Upper lobe of left lung (tissue), 6 donors: ENCODE measurements at regions not wholly inside any gene's neighbourhood (a gene's known extent, or its start where the extent isn't known, plus 50 kb on each side); places are given as distances from the start of the nearest gene placed in this dataset.

Source experiments
- ATAC-seq, 2 donors: fragments of 200-7000 bp; cut with Tn5 transposase; one replicate each; pipeline ENCODE4 v1.9.1; 2022; ENCODE audit warnings: mild to moderate bottlenecking in 2 of 2, moderate library complexity in 2 of 2; ENCODE audit not compliant: low FRiP score in 2 of 2
- DNase-seq, 2 donors: peaks; one replicate each; pipeline ENCODE4 v3.0.0-alpha.2; 2019 to 2020
- H3K27ac ChIP-seq, 4 donors: fragments of 200-600 bp; sonication (generic); one replicate each; pipeline ENCODE4 v1.5.1; 2016 to 2019
- H3K27me3 ChIP-seq, 4 donors: fragments of 200-600 bp; sonication (generic); one replicate each; pipeline ENCODE4 v1.5.1; 2017 to 2019
- H3K36me3 ChIP-seq, 4 donors: fragments of 200-600 bp; sonication (generic); one replicate each; pipeline ENCODE4 v1.5.1; 2016 to 2019
- H3K4me1 ChIP-seq, 4 donors: fragments of 200-600 bp; sonication (generic); one replicate each; pipeline ENCODE4 v1.5.1; 2018 to 2019
- H3K4me3 ChIP-seq, 4 donors: fragments of 200-600 bp; sonication (generic); one replicate each; pipeline ENCODE4 v1.5.1; 2017 to 2019; ENCODE audit warnings: mild to moderate bottlenecking in 2 of 4, moderate library complexity in 1 of 4
- H3K9me3 ChIP-seq, 4 donors: fragments of 200-600 bp; sonication (generic); one replicate each; pipeline ENCODE4 v1.5.1; 2018 to 2019
- CTCF ChIP-seq, 6 experiments: fragments of 450-650 bp in 4 of 6; fragments of 200-600 bp in 2 of 6; sonication (generic) in 2 of 6; IDR thresholded peaks; one replicate each; pipeline ENCODE4 v1.5.1; 2016 to 2019; ENCODE audit warnings: antibody characterized with exemption in 6 of 6
- EP300 ChIP-seq, 4 donors: sonication (generic); formaldehyde crosslinking; IDR thresholded peaks; one replicate each; pipeline ENCODE4 v1.5.1; 2017; ENCODE audit warnings: antibody characterized with exemption in 4 of 4, control low read depth in 2 of 4
- POLR2A ChIP-seq, 4 donors: fragments of 450-650 bp; IDR thresholded peaks; one replicate each; pipeline ENCODE4 v1.5.1; 2016 to 2017; ENCODE audit warnings: antibody characterized with exemption in 4 of 4, mild to moderate bottlenecking in 2 of 4
- POLR2AphosphoS5 ChIP-seq, 2 donors: sonication (generic); formaldehyde crosslinking; IDR thresholded peaks; one replicate each; pipeline ENCODE4 v1.5.1; 2017; ENCODE audit warnings: antibody characterized with exemption in 2 of 2
- WGBS, 2 donors: methylation state at CpG; one replicate each; pipeline ENCODE4 v1.1.5; 2017 to 2018; 5-methylcytosine and 5-hydroxymethylcytosine counted together
- donor health status: DM: no; HTN: no; CAD: no; lungs with moderate emphysema.
- donor health status: DM: no; HTN: yes; CAD: no; lungs with severe emphysema.

GRCh38 chr10:3331690-3332230 lies 159.2 kb upstream of the PITRM1 start:
- Histone ChIP-seq H3K4me1 (no peaks in the 10 kb centered on the region), H3K4me3 (no peak overlapping the region), H3K27me3 (no peaks in the 10 kb centered on the region), H3K36me3 (no peaks in the 10 kb centered on the region), H3K9me3 (no peaks in the 10 kb centered on the region), H3K27ac (no peak overlapping the region)
- 91 to 93% methylated on average over 23 of the region's 23 CpGs for WGBS, 2 donors
- ATAC-seq (no peak), DNase-seq (peak in 1 of 2 donors; percentile 50)
- TF ChIP-seq CTCF (IDR thresholded peaks at IDR 0.05) (no peak), POLR2A (IDR thresholded peaks at IDR 0.05) (no peak), EP300 (IDR thresholded peaks at IDR 0.05) (no peak), POLR2AphosphoS5 (IDR thresholded peaks at IDR 0.05) (no peak)

DNA sequence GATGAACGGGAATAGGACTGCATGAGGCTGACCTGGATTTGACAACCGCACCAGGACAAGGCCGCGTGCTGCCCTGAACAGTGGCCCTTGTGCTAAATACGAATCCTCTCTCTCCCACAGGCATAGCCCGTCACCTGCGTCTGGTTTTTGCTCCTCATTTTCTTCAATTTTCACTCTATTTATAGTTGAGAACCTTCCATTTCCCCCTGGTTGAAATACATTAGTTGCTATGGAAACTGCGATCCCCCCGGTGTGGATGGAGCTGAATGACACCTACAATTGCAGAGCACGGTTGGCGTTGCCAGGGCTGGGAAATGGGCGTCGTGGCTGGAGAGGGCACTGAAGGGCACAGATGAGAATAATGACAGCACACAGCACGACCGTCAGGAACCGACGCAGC lies 158.6 kb upstream of the PITRM1 start:
- DNase-seq (no peak), ATAC-seq (no peak)
- Histone ChIP-seq H3K4me1 (no peaks in the 10 kb centered on the region), H3K36me3 (no peaks in the 10 kb centered on the region), H3K27me3 (no peaks in the 10 kb centered on the region), H3K4me3 (no peak overlapping the region), H3K27ac (no peak overlapping the region), H3K9me3 (no peaks in the 10 kb centered on the region)
- TF ChIP-seq POLR2A (IDR thresholded peaks at IDR 0.05) (no peak), POLR2AphosphoS5 (IDR thresholded peaks at IDR 0.05) (no peak)
- WGBS, 2 donors, result 91 to 96% methylated on average over 17 of the region's 17 CpGs

GRCh38 chr10:3330663-3331062 lies 158.1 kb upstream of the PITRM1 start:
- Histone ChIP-seq H3K9me3 (no peaks in the 10 kb centered on the region), H3K36me3 (no peaks in the 10 kb centered on the region), H3K4me3 (no peak overlapping the region), H3K27ac (no peak overlapping the region), H3K27me3 (no peaks in the 10 kb centered on the region), H3K4me1 (no peaks in the 10 kb centered on the region)
- ATAC-seq, result peak in 1 of 2 donors; percentile 95
- TF ChIP-seq CTCF (IDR thresholded peaks at IDR 0.05) (no peak), EP300 (IDR thresholded peaks at IDR 0.05) (peak in 1 of 4 donors; percentile 22)
- WGBS, 2 donors, result 66 to 78% methylated on average over 7 to 8 of the region's 8 CpGs
- DNase-seq, result peak in 1 of 2 donors; percentile 49

DNA sequence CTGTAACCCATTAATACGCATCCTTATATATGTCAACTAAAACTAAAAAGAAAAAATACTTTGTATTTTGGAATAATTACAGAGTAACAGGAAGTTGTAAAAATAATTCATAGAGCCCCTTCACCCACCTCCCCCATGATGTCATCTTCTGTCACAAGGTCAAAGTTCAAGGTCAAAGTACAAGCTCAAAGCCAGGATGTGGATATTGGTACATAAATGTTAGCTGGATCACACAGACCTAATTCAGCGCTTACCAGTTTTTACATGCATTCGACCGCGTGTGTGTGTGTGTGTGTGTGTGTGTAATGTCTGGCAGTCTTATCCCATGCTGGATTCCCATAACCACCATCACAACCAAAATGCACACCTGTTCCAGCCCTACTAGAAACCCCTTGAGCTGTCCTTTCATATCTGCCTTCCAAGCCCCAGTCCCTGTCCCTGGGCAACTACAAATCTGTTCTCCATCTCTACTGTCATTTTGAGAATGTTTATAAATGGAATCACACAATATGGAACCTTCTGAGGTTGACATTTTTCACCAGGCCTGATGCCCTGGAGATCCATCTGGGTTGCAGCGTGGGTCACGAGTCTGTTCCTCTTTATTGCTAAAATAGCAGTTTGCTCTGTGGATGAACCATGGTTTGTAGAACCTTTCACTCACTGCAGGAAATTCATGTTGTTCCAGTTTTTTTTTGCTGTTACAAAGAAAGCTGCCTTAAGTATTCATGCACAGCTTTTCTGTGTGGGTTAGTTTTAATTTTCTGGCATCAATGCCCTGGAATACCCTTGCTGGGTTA lies 153.6 kb upstream of the PITRM1 start:
- DNase-seq (no peak), ATAC-seq (no peak)
- Histone ChIP-seq H3K9me3 (no peaks in the 10 kb centered on the region), H3K4me1 (no peaks in the 10 kb centered on the region), H3K4me3 (no peak overlapping the region), H3K36me3 (no peaks in the 10 kb centered on the region), H3K27ac (no peak overlapping the region), H3K27me3 (no peaks in the 10 kb centered on the region)
- WGBS, 2 donors, result 83 to 85% methylated on average over 7 of the region's 7 CpGs
- no peak for TF ChIP-seq EP300 (IDR thresholded peaks at IDR 0.05)
- no peak for TF ChIP-seq POLR2AphosphoS5 (IDR thresholded peaks at IDR 0.05)
- no peak for TF ChIP-seq POLR2A (IDR thresholded peaks at IDR 0.05)
- no peak for TF ChIP-seq CTCF (IDR thresholded peaks at IDR 0.05)

GRCh38 chr10:3324612-3325038 lies 152.0 kb upstream of the PITRM1 start:
- Histone ChIP-seq H3K36me3 (no peaks in the 10 kb centered on the region), H3K4me1 (no peaks in the 10 kb centered on the region), H3K9me3 (no peaks in the 10 kb centered on the region), H3K27me3 (no peaks in the 10 kb centered on the region), H3K4me3 (no peak overlapping the region), H3K27ac (no peak overlapping the region)
- DNase-seq (no peak), ATAC-seq (no peak)
- TF ChIP-seq EP300 (IDR thresholded peaks at IDR 0.05), result no peak
- no peak for TF ChIP-seq CTCF (IDR thresholded peaks at IDR 0.05)
- TF ChIP-seq POLR2A (IDR thresholded peaks at IDR 0.05), result no peak
- no peak for TF ChIP-seq POLR2AphosphoS5 (IDR thresholded peaks at IDR 0.05)
- 89 to 91% methylated on average over 8 of the region's 8 CpGs for WGBS, 2 donors
